HFF-Myc (cell line): ENCODE measurements at regions not wholly inside any gene's neighbourhood (a gene's known extent, or its start where the extent isn't known, plus 50 kb on each side); places are given as distances from the start of the nearest gene placed in this dataset.
"Not testable (repeated sequence)": the region's sequence is repeated elsewhere in the genome, so short reads cannot be mapped to it uniquely, and the experiment has no call there.

Experiments used
- DNase-seq: peaks from one replicate; pipeline ENCODE4 v3.0.0-alpha.2; 2011; ENCODE audit warnings: low read depth; ENCODE audit errors: extremely low read depth
- H3K4me3 ChIP-seq: replicated peaks from 2 replicates; pipeline ENCODE4 v1.5.1; 2011; ENCODE audit warnings: low read depth, mild to moderate bottlenecking, control low read depth, low read length
- CTCF ChIP-seq: IDR thresholded peaks from 2 replicates; pipeline ENCODE4 v1.5.1; 2012; ENCODE audit warnings: mild to moderate bottlenecking, low read depth, low read length, control low read depth; ENCODE audit errors: missing control alignments

DNA sequence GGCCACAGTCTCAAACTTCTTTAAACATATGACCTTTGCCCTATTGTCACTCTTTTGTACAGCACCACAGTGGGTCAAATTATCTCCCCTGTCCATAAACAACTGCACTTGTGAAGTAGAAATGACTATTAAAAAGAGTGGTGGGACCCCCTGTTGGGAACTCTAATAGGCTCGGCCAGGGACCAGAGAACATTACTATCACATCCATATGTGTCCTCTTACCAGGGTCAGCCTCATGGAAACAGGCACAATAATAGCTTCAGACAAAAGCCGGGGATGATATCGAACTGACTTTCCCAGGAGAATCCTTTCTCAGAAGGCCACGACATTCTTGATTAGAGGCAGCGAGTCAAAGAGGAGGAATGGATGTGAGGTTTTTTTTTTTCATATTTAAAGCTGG, 96.6 kb downstream of the NKX2-1 start:
- TF ChIP-seq CTCF: no peak

DNA sequence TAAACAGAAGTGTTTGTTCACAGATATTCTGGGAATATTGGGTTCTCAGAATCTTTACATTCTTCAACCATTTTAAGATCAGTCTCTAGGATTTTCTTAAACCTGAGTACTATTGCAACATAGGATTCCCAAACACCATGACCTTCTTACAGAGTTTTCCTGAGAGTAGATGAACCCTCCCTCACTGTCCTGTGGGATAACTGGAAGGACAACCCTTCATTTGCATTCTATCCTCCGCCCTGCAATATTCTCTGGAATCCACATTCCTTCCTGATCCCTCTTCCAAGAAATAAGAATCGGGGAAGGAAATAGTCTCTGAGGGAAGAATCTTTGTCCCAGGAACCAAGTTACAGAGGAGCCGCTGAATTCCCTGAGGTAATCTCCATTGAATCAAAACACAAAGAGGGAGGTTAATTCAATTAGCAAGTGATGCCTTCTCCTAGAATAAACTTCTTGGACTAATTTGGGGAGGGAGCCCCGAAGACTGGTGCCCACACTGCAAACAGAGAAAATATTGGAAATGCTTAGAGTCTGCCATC, 99.8 kb upstream of the MBIP start:
- no peak for DNase-seq
- H3K4me3 ChIP-seq: no peak overlapping the region
- no peak for TF ChIP-seq CTCF

More for the DNA sequence above, 96.6 kb downstream of the NKX2-1 start:
- no peak for DNase-seq
- H3K4me3 ChIP-seq: no peak overlapping the region

GRCh38 chr14:36418937-36419336, 98.5 kb upstream of the MBIP start:
- no peak for DNase-seq
- TF ChIP-seq CTCF: no peak
- no peak overlapping the region for H3K4me3 ChIP-seq

DNA sequence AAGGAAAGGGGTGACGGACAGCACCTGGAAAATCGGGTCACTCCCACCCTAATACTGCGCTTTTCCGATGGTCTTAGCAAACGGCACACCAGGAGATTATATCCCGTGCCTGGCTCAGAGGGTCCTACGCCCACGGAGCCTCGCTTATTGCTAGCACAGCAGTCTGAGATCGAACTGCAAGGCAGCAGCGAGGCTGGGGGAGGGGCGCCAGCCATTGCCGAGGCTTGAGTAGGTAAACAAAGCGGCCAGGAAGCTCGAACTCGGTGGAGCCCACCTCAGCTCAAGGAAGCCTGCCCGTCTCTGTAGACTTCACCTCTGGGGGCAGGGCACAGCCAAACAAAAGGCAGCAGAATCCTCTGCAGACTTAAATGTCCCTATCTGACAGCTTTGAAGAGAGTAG, 91.5 kb upstream of the MBIP start:
- H3K4me3 ChIP-seq, DNase-seq: not testable (repeated sequence)

DNA sequence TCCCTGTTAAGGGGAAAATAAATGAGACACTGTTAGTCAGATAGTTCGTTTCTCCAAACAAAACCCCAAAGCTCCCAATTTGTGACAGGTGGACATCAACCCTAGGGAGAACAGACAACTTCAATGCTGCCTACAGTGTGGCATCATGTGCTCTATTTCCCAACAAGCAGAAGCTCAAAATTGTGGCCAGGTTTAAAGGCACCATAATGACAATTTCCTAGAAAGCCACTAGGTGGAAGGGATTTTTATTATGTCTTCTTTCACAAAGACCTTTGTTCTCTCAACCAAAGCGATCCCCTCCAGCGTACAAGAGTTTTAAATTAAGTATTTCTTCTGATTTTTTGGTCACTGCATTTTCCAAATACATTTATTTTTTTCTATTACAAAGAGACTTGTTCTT, 88.0 kb upstream of the MBIP start:
- H3K4me3 ChIP-seq: no peak overlapping the region
- no peak for TF ChIP-seq CTCF
- DNase-seq: no peak

DNA sequence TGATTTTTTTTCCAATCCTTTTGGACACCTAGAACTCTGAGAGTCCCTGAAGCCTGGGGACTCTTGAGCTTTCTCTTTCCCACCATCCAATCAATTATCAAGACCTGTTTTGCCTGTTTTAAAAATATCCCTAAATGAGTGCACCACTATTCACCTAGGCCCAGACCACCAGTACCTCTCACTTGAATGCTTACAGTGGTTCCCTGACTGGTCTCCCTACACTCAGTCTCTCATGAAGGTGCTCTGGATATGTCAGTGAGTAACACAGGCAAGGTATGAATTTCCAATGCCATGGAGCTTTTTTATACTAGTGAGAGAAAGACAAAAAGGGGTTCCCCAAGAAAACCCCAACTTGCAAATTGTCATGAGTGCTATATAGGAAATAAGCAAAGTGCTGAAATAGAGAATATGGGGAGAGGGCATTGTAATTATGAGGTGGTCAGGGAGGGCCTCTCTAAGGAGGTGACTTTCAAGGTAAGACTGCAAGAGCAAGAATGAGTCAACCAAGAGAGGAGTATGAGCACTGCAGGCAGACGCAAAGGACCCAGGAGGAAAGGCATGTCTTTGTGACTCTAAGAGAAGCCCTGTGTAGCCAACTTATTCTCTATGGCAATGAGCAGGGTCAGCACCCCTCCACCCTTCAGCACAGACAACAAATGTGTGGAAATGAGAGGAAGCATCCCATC, 85.3 kb upstream of the MBIP start:
- no peak overlapping the region for H3K4me3 ChIP-seq
- no peak for DNase-seq
- no peak for TF ChIP-seq CTCF

DNA sequence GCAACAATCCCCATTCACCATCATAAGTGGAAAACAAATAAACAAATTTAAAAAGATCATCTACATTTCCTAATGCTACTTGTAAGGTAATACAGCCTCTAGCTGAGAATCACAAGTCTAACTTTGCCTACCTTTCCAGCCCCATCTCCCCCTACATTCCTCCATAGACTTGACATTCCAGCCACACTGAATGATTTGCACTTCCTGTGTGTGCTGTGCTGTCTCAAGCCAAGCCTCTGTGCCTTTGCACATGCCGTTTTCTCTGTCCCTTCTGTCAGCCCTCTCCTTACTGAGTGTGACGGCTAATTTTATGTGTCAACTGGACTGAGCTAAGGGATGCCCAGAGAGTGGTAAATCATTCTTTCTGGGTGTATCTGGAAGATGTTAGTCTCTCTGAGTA, 82.4 kb upstream of the MBIP start:
- H3K4me3 ChIP-seq: no peak overlapping the region
- no peak for DNase-seq
- TF ChIP-seq CTCF: no peak
